Fibroblast of lung (primary cell): ENCODE measurements at regions not wholly inside any gene's neighbourhood (a gene's known extent, or its start where the extent isn't known, plus 50 kb on each side); places are given as distances from the start of the nearest gene placed in this dataset.

ENCODE experiments used
- DNase-seq, 2 donors: peaks; one replicate each; pipeline versions ENCODE4 v3.0.0 to v3.0.0-alpha.2; 2010; ENCODE audit warnings: low read depth in 2 of 2
- H2AFZ ChIP-seq: 2 replicates; pipeline ENCODE4 v1.5.1; 2012; ENCODE audit warnings: low read length, control low read depth, inconsistent platforms
- H3K27ac ChIP-seq: 2 replicates; pipeline ENCODE4 v1.5.1; 2011; ENCODE audit warnings: low read length, control low read depth; ENCODE audit not compliant: insufficient read depth
- H3K27me3 ChIP-seq: 2 replicates; pipeline ENCODE4 v1.5.1; 2011; ENCODE audit warnings: mild to moderate bottlenecking, low read length; ENCODE audit not compliant: control insufficient read depth, insufficient read depth
- H3K36me3 ChIP-seq: 2 replicates; pipeline ENCODE4 v1.5.1; 2011; ENCODE audit warnings: low read length; ENCODE audit not compliant: control insufficient read depth, insufficient read depth
- H3K4me1 ChIP-seq: 2 replicates; pipeline ENCODE4 v1.5.1; 2011; ENCODE audit warnings: low read length; ENCODE audit not compliant: control insufficient read depth, insufficient read depth; ENCODE audit errors: extremely low read depth
- H3K4me2 ChIP-seq: 2 replicates; pipeline ENCODE4 v1.5.1; 2011; ENCODE audit warnings: low read length, control low read depth; ENCODE audit not compliant: insufficient read depth; ENCODE audit errors: extremely low read depth
- H3K4me3 ChIP-seq, 4 experiments: fragments of 200-600 bp in 1 of 4; sonication (generic) in 1 of 4; replicated peaks in 1 of 4; 2 replicates each; pipeline ENCODE4 v1.5.1; 2011 to 2016; ENCODE audit warnings: low read length in 4 of 4, low read depth in 3 of 4, mild to moderate bottlenecking in 3 of 4, control low read depth in 2 of 4, inconsistent platforms in 1 of 4, mixed read lengths in 1 of 4; ENCODE audit not compliant: insufficient read depth in 1 of 4; ENCODE audit errors: control extremely low read depth in 1 of 4
- H3K79me2 ChIP-seq: 2 replicates; pipeline ENCODE4 v1.5.1; 2012; ENCODE audit warnings: mild to moderate bottlenecking, low read length, inconsistent platforms; ENCODE audit not compliant: control insufficient read depth, insufficient read depth
- H3K9ac ChIP-seq: 2 replicates; pipeline ENCODE4 v1.5.1; 2011; ENCODE audit warnings: mild to moderate bottlenecking, low read length, control low read depth; ENCODE audit not compliant: insufficient read depth
- H3K9me3 ChIP-seq: 2 replicates; pipeline ENCODE4 v1.5.1; 2012; ENCODE audit warnings: low read depth, low read length; ENCODE audit not compliant: control insufficient read depth, insufficient read depth
- H4K20me1 ChIP-seq: 2 replicates; pipeline ENCODE4 v1.5.1; 2011; ENCODE audit warnings: low read length; ENCODE audit not compliant: control insufficient read depth, insufficient read depth; ENCODE audit errors: extremely low read depth
- EZH2 ChIP-seq: IDR thresholded peaks from 2 replicates; pipeline ENCODE4 v1.5.1; 2012; ENCODE audit warnings: low read length, control low read depth, mild to moderate bottlenecking; ENCODE audit errors: missing control alignments
- TF ChIP-seq, protein P1 (sequence below), 2 donors: IDR thresholded peaks in 1 of 2; conservative IDR thresholded peaks in 1 of 2; 1 replicate in 1 of 2; 2 replicates in 1 of 2; pipeline ENCODE4 v1.5.1; 2011 to 2012; ENCODE audit warnings: low read length in 2 of 2, control low read depth in 1 of 2, inconsistent platforms in 1 of 2, low read depth in 1 of 2, mild to moderate bottlenecking in 1 of 2

- no peak overlapping the region for H3K9ac ChIP-seq
- H3K9me3 ChIP-seq = no peaks in the 10 kb centered on the region
- no peaks in the 10 kb centered on the region for H3K27me3 ChIP-seq
- no peak overlapping the region for H2AFZ ChIP-seq
- H4K20me1 ChIP-seq = no peaks in the 10 kb centered on the region
- DNase-seq = no peak
- H3K4me3 ChIP-seq = no peak overlapping the region
- H3K36me3 ChIP-seq = no peaks in the 10 kb centered on the region
- H3K79me2 ChIP-seq = no peaks in the 10 kb centered on the region
- H3K27ac ChIP-seq = no peak overlapping the region
- TF ChIP-seq, protein P1, sequence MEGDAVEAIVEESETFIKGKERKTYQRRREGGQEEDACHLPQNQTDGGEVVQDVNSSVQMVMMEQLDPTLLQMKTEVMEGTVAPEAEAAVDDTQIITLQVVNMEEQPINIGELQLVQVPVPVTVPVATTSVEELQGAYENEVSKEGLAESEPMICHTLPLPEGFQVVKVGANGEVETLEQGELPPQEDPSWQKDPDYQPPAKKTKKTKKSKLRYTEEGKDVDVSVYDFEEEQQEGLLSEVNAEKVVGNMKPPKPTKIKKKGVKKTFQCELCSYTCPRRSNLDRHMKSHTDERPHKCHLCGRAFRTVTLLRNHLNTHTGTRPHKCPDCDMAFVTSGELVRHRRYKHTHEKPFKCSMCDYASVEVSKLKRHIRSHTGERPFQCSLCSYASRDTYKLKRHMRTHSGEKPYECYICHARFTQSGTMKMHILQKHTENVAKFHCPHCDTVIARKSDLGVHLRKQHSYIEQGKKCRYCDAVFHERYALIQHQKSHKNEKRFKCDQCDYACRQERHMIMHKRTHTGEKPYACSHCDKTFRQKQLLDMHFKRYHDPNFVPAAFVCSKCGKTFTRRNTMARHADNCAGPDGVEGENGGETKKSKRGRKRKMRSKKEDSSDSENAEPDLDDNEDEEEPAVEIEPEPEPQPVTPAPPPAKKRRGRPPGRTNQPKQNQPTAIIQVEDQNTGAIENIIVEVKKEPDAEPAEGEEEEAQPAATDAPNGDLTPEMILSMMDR (conservative IDR thresholded peaks at IDR 0.05 in 1 of 2, IDR thresholded peaks at IDR 0.05 in 1 of 2; ENCODE audit: low read depth in 1 of 2, low read length in 2 of 2) = no peak
- no peak for TF ChIP-seq EZH2
- no peaks in the 10 kb centered on the region for H3K4me1 ChIP-seq
- no peak overlapping the region for H3K4me2 ChIP-seq
Measured at GRCh38 chr13:60646620-60647019, 249.6 kb downstream of the TDRD3 start.

- no peak overlapping the region for H3K4me3 ChIP-seq
- H3K9ac ChIP-seq = no peak overlapping the region
- no peaks in the 10 kb centered on the region for H3K4me1 ChIP-seq
- no peak overlapping the region for H3K27ac ChIP-seq
- no peak for DNase-seq
- H3K27me3 ChIP-seq = no peaks in the 10 kb centered on the region
- H3K36me3 ChIP-seq = no peaks in the 10 kb centered on the region
- TF ChIP-seq, protein P1 (conservative IDR thresholded peaks at IDR 0.05 in 1 of 2, IDR thresholded peaks at IDR 0.05 in 1 of 2; ENCODE audit: low read depth in 1 of 2, low read length in 2 of 2) = no peak
- TF ChIP-seq EZH2 = no peak
- H3K79me2 ChIP-seq = no peaks in the 10 kb centered on the region
- H4K20me1 ChIP-seq = no peaks in the 10 kb centered on the region
- no peaks in the 10 kb centered on the region for H3K9me3 ChIP-seq
- no peak overlapping the region for H3K4me2 ChIP-seq
- no peak overlapping the region for H2AFZ ChIP-seq
Measured at GRCh38 chr13:60645676-60646075, 248.7 kb downstream of the TDRD3 start.

GRCh38 chr13:60642552-60642951, 245.5 kb downstream of the TDRD3 start:
- H3K4me2 ChIP-seq = no peak overlapping the region
- no peak for TF ChIP-seq EZH2
- TF ChIP-seq, protein P1 (conservative IDR thresholded peaks at IDR 0.05 in 1 of 2, IDR thresholded peaks at IDR 0.05 in 1 of 2; ENCODE audit: low read depth in 1 of 2, low read length in 2 of 2) = no peak
- H2AFZ ChIP-seq = no peak overlapping the region
- no peaks in the 10 kb centered on the region for H3K9me3 ChIP-seq
- no peaks in the 10 kb centered on the region for H4K20me1 ChIP-seq
- no peaks in the 10 kb centered on the region for H3K27me3 ChIP-seq
- H3K9ac ChIP-seq = no peak overlapping the region
- no peaks in the 10 kb centered on the region for H3K4me1 ChIP-seq
- H3K4me3 ChIP-seq = peak overlapping the region in 1 of 4 experiments; percentile 9
- no peaks in the 10 kb centered on the region for H3K36me3 ChIP-seq
- no peaks in the 10 kb centered on the region for H3K79me2 ChIP-seq
- DNase-seq = no peak
- no peak overlapping the region for H3K27ac ChIP-seq
